ENCODE measurements at regions not wholly inside any gene's neighbourhood (a gene's known extent, or its start where the extent isn't known, plus 50 kb on each side); places are given as distances from the start of the nearest gene placed in this dataset.
"Not testable (repeated sequence)": the region's sequence is repeated elsewhere in the genome, so short reads cannot be mapped to it uniquely, and the experiment has no call there.

GRCh38 chr6:48535582-48536009 is 424.6 kb upstream of the PTCHD4 start:
- TF ChIP-seq, protein P1, sequence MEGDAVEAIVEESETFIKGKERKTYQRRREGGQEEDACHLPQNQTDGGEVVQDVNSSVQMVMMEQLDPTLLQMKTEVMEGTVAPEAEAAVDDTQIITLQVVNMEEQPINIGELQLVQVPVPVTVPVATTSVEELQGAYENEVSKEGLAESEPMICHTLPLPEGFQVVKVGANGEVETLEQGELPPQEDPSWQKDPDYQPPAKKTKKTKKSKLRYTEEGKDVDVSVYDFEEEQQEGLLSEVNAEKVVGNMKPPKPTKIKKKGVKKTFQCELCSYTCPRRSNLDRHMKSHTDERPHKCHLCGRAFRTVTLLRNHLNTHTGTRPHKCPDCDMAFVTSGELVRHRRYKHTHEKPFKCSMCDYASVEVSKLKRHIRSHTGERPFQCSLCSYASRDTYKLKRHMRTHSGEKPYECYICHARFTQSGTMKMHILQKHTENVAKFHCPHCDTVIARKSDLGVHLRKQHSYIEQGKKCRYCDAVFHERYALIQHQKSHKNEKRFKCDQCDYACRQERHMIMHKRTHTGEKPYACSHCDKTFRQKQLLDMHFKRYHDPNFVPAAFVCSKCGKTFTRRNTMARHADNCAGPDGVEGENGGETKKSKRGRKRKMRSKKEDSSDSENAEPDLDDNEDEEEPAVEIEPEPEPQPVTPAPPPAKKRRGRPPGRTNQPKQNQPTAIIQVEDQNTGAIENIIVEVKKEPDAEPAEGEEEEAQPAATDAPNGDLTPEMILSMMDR (IDR thresholded peaks at IDR 0.05), result no peak
- intact Hi-C loops (cut with DNase I), result no loop called here
- Histone ChIP-seq H3K27ac (no peak overlapping the region), H3K4me3 (no peak overlapping the region), H3K36me3 (no peaks in the 10 kb centered on the region), H3K9me3 (no peaks in the 10 kb centered on the region), H3K4me1 (no peaks in the 10 kb centered on the region), H3K27me3 (no peaks in the 10 kb centered on the region)
- DNase-seq (ENCODE audit: low spot score in 2 of 2), result no peak

DNA sequence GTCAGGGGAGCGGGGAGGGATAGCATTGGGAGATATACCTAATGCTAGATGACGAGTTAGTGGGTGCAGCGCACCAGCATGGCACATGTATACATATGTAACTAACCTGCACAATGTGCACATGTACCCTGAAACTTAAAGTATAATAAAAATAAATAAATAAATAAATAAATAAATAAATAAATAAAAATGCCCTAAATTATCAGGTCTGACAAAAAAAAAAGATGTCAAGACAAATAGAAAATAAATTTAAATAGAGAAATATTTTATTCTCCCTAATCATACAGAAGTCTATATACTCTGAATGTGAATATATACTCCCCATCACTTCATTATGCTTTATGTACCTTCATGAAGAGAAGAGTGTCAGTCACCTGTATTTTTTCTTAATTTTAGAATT is 420.0 kb upstream of the PTCHD4 start:
- H3K4me1 ChIP-seq; H3K4me3 ChIP-seq; DNase-seq (ENCODE audit: low spot score in 2 of 2); H3K36me3 ChIP-seq; H3K9me3 ChIP-seq; H3K27me3 ChIP-seq; intact Hi-C loops (cut with DNase I); H3K27ac ChIP-seq: not testable (repeated sequence)

GRCh38 chr6:48525849-48526248 is 414.9 kb upstream of the PTCHD4 start:
- Histone ChIP-seq H3K27ac (no peak overlapping the region), H3K36me3 (no peaks in the 10 kb centered on the region), H3K4me3 (no peak overlapping the region), H3K9me3 (no peaks in the 10 kb centered on the region), H3K27me3 (no peaks in the 10 kb centered on the region), H3K4me1 (no peaks in the 10 kb centered on the region)
- intact Hi-C loops (cut with DNase I), result no loop called here
- TF ChIP-seq, protein P1 (IDR thresholded peaks at IDR 0.05), result no peak
- DNase-seq (ENCODE audit: low spot score in 2 of 2), result no peak

GRCh38 chr6:48520951-48521350 is 410.0 kb upstream of the PTCHD4 start:
- intact Hi-C loops (cut with DNase I), result no loop called here
- Histone ChIP-seq H3K27me3 (no peaks in the 10 kb centered on the region), H3K4me3 (no peak overlapping the region), H3K4me1 (no peaks in the 10 kb centered on the region), H3K27ac (no peak overlapping the region), H3K9me3 (no peaks in the 10 kb centered on the region), H3K36me3 (no peaks in the 10 kb centered on the region)
- TF ChIP-seq, protein P1 (IDR thresholded peaks at IDR 0.05), result no peak
- DNase-seq (ENCODE audit: low spot score in 2 of 2), result no peak

DNA sequence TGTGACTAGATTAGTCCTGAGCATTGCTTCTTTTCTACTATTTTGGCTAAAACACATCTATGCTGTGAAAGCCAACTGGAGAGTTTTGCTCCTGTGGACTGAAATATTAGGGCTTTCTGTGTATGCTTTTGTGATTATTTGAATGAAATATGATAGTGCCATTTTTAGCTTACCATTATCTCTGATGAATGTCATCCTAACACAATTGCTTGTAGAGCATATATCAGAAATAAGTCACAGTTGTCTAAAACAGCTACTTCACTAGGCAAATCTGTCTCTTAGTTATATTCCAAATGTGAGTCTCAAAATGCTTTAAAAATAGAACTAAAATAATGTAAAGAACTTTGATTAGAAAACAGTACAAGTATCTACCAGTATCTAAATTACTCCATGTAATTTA is 401.4 kb upstream of the PTCHD4 start:
- Histone ChIP-seq H3K4me1 (no peaks in the 10 kb centered on the region), H3K27ac (no peak overlapping the region), H3K27me3 (no peaks in the 10 kb centered on the region), H3K36me3 (no peaks in the 10 kb centered on the region), H3K9me3 (no peaks in the 10 kb centered on the region), H3K4me3 (no peak overlapping the region)
- TF ChIP-seq, protein P1 (IDR thresholded peaks at IDR 0.05), result no peak
- no peak for DNase-seq (ENCODE audit: low spot score in 2 of 2)
- intact Hi-C loops (cut with DNase I), result no loop called here

DNA sequence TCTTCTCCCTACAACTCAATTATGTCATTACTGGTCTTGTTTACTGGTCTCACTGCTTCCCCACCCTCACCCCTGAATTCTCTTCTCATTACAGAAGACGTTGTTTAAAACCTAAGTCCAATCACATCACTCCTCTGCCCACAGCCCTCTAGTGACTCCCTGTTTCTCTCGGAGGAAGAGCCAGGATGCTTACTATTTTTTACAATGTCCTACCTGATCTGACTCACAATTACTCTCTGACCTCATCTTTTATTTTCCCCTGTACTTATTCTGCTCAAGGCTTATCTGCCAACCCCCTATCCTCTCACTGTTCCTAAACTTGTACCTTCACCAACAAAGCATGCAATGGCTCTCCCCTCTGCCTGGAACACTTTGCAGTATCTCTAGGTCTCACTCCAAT is 400.4 kb upstream of the PTCHD4 start:
- intact Hi-C loops (cut with DNase I), result no loop called here
- H3K36me3 ChIP-seq, result no peaks in the 10 kb centered on the region
- H3K27ac ChIP-seq, result no peak overlapping the region
- H3K27me3 ChIP-seq, result no peaks in the 10 kb centered on the region
- H3K4me3 ChIP-seq, result no peak overlapping the region
- DNase-seq (ENCODE audit: low spot score in 2 of 2), result no peak
- no peaks in the 10 kb centered on the region for H3K4me1 ChIP-seq
- TF ChIP-seq, protein P1 (IDR thresholded peaks at IDR 0.05), result no peak
- no peaks in the 10 kb centered on the region for H3K9me3 ChIP-seq

Measured in ascending aorta (tissue), 2 donors.